HCT116 (cell line): ENCODE measurements at regions not wholly inside any gene's neighbourhood (a gene's known extent, or its start where the extent isn't known, plus 50 kb on each side); places are given as distances from the start of the nearest gene placed in this dataset.

Experiments
- ATAC-seq: fragments of 200-7000 bp; cut with Tn5 transposase; 2 replicates; pipeline ENCODE4 v1.9.1; 2020; ENCODE audit warnings: mild to moderate bottlenecking, moderate library complexity
- BruUV-seq: library from RNA; stranded (reverse); fragments of 400-500 nt; replicated peaks from 2 replicates; lab custom pipeline; 2021; lab: Mats Ljungman, UMichigan
- CTCF ChIA-PET: fragments of 300-600 bp; sonication (Branson Sonifier 250); formaldehyde crosslinking; loops from one replicate; lab custom pipeline; 2021; ENCODE audit warnings: antibody characterized with exemption; lab: Charles Lee
- POLR2A ChIA-PET: fragments of 300-600, 350-600 bp; sonication (Branson Sonifier 250); formaldehyde crosslinking; loops from one replicate; lab custom pipeline; 2021; ENCODE audit warnings: antibody characterized with exemption; lab: Charles Lee
- RAD21 ChIA-PET, 2 experiments: fragments of 300-600 bp; sonication (Branson Sonifier 250); formaldehyde crosslinking; loops; one replicate each; lab custom pipeline; 2023; ENCODE audit warnings: low total read pairs in 2 of 2; ENCODE audit not compliant: uncharacterized antibody in 2 of 2, unreplicated experiment in 2 of 2, low non-redundant PET in 1 of 2; lab: Charles Lee
- DNase-seq: peaks from one replicate; pipeline ENCODE4 v3.0.0-alpha.2; 2010; ENCODE audit warnings: low read depth, low spot score
- H2AFZ ChIP-seq: fragments of 200-600 bp; shearing (Covaris generic), sonication (generic); 2 replicates; pipeline ENCODE4 v1.6.1; 2017; ENCODE audit warnings: low read depth, mixed run types, mixed read lengths, antibody characterized with exemption, low read length; ENCODE audit not compliant: poor library complexity, severe bottlenecking
- H3K27ac ChIP-seq: 2 replicates; pipeline ENCODE4 v1.5.1; 2012; ENCODE audit warnings: low read depth, low read length
- H3K27me3 ChIP-seq: fragments of 200-600 bp; sonication (generic); 2 replicates; pipeline ENCODE4 v1.6.1; 2016; ENCODE audit warnings: mixed run types, low read length, mixed read lengths; ENCODE audit not compliant: insufficient read depth
- H3K36me3 ChIP-seq, 2 experiments: fragments of 200-500 bp in 1 of 2; fragments of 200-600 bp in 1 of 2; sonication (Bioruptor generic) in 1 of 2; sonication (generic) in 1 of 2; 2 replicates each; pipeline versions ENCODE4 v1.5.1 to v1.6.1; 2014 to 2016; ENCODE audit warnings: low read length in 2 of 2, inconsistent platforms in 1 of 2, mixed read lengths in 1 of 2, mixed run types in 1 of 2; ENCODE audit not compliant: insufficient read depth in 2 of 2, control insufficient read depth in 1 of 2
- H3K4me1 ChIP-seq, 2 experiments: fragments of 200-600 bp in 1 of 2; sonication (generic) in 1 of 2; 2 replicates each; pipeline versions ENCODE4 v1.5.1 to v1.6.1; 2012 to 2017; ENCODE audit warnings: low read length in 2 of 2, inconsistent platforms in 1 of 2, mild to moderate bottlenecking in 1 of 2, mixed read lengths in 1 of 2, mixed run types in 1 of 2, moderate library complexity in 1 of 2; ENCODE audit not compliant: insufficient read depth in 2 of 2, control insufficient read depth in 1 of 2
- H3K4me2 ChIP-seq: fragments of 200-600 bp; sonication (generic); 2 replicates; pipeline ENCODE4 v1.6.1; 2017; ENCODE audit warnings: mixed run types, low read length, mixed read lengths
- H3K4me3 ChIP-seq, 2 experiments: fragments of 200-600 bp in 1 of 2; sonication (generic) in 1 of 2; replicated peaks in 1 of 2; 2 replicates each; pipeline ENCODE4 v1.5.1; 2011 to 2016; ENCODE audit warnings: low read length in 2 of 2, control low read depth in 1 of 2, low read depth in 1 of 2, mild to moderate bottlenecking in 1 of 2, mixed read lengths in 1 of 2, mixed run types in 1 of 2
- H3K79me2 ChIP-seq: fragments of 200-600 bp; sonication (generic); 2 replicates; pipeline ENCODE4 v1.6.1; 2017; ENCODE audit warnings: mild to moderate bottlenecking, mixed run types, low read length, moderate library complexity, mixed read lengths; ENCODE audit not compliant: insufficient read depth
- H3K9ac ChIP-seq: fragments of 200-600 bp; sonication (generic); 2 replicates; pipeline ENCODE4 v1.6.1; 2016; ENCODE audit warnings: low read length, mixed read lengths
- H3K9me2 ChIP-seq: fragments of 200-600 bp; sonication (generic), shearing (Covaris generic); 2 replicates; pipeline ENCODE4 v1.6.1; 2017; ENCODE audit warnings: mixed run types, mild to moderate bottlenecking, moderate library complexity; ENCODE audit not compliant: insufficient read depth
- H3K9me3 ChIP-seq, 2 experiments: fragments of 200-500 bp in 1 of 2; fragments of 200-600 bp in 1 of 2; sonication (Bioruptor generic) in 1 of 2; sonication (generic) in 1 of 2; 2 replicates each; pipeline ENCODE4 v1.6.1; 2014 to 2017; ENCODE audit warnings: low read length in 2 of 2, mixed read lengths in 2 of 2, inconsistent platforms in 1 of 2, low read depth in 1 of 2, mild to moderate bottlenecking in 1 of 2, mixed run types in 1 of 2, moderate library complexity in 1 of 2; ENCODE audit not compliant: control insufficient read depth in 1 of 2, insufficient read depth in 1 of 2
- H4K20me1 ChIP-seq: fragments of 200-600 bp; sonication (generic), shearing (Covaris generic); 2 replicates; pipeline ENCODE4 v1.6.1; 2017; ENCODE audit warnings: mixed run types, mild to moderate bottlenecking, moderate library complexity; ENCODE audit not compliant: insufficient read depth
- CEBPB ChIP-seq: IDR thresholded peaks from 2 replicates; pipeline ENCODE4 v1.6.1; 2012; ENCODE audit warnings: low read depth
- EGR1 ChIP-seq: IDR thresholded peaks from 2 replicates; pipeline ENCODE4 v1.6.1; 2012; ENCODE audit warnings: low read depth
- POLR2A ChIP-seq: IDR thresholded peaks from 2 replicates; pipeline ENCODE4 v1.7.0; 2011; ENCODE audit warnings: borderline replicate concordance; ENCODE audit not compliant: insufficient read depth, insufficient read length; ENCODE audit errors: extremely low read depth
- SIN3A ChIP-seq: IDR thresholded peaks from 2 replicates; pipeline ENCODE4 v1.6.1; 2012; ENCODE audit warnings: low read depth
- TCF7L2 ChIP-seq: IDR thresholded peaks from 2 replicates; pipeline ENCODE4 v1.7.0; 2011; ENCODE audit warnings: borderline replicate concordance, inconsistent platforms; ENCODE audit not compliant: insufficient read depth, insufficient read length; ENCODE audit errors: extremely low read depth
- ZFX ChIP-seq: fragments of 450-650 bp; IDR thresholded peaks from 2 replicates; pipeline ENCODE4 v1.6.1; 2017
- intact Hi-C: fragments of 100-400 bp; cut with micrococcal nuclease; formaldehyde crosslinking; loops from 2 replicates; pipeline ENCODE4 v1.10.0; 2022
- TF ChIP-seq, protein P1 (sequence below): IDR thresholded peaks from 2 replicates; pipeline ENCODE4 v1.6.1; 2012; ENCODE audit warnings: low read depth

DNA sequence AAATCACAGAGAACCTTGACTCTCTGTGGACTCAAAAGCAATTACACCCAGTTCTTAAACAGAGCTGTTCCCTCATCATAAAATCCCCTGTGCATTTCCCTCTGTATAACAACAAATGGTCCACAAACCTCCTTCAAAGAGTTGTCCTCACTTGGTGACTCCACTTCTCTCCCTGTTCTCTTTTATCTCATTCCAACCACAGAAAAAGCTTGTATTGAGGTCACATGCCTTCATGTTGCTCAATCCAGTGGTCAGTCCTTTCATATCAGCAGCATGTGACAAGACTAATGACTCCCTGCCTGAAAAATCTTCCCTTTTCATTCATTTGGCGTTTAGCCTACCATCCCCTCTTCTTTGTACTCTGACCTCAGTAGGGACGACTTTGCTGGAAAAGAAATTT is 158.0 kb downstream of the DEPDC1B start:
- H3K27ac ChIP-seq = no peak overlapping the region
- H4K20me1 ChIP-seq = no peaks in the 10 kb centered on the region
- no peak for DNase-seq
- no peak overlapping the region for H3K4me2 ChIP-seq
- TF ChIP-seq, protein P1, sequence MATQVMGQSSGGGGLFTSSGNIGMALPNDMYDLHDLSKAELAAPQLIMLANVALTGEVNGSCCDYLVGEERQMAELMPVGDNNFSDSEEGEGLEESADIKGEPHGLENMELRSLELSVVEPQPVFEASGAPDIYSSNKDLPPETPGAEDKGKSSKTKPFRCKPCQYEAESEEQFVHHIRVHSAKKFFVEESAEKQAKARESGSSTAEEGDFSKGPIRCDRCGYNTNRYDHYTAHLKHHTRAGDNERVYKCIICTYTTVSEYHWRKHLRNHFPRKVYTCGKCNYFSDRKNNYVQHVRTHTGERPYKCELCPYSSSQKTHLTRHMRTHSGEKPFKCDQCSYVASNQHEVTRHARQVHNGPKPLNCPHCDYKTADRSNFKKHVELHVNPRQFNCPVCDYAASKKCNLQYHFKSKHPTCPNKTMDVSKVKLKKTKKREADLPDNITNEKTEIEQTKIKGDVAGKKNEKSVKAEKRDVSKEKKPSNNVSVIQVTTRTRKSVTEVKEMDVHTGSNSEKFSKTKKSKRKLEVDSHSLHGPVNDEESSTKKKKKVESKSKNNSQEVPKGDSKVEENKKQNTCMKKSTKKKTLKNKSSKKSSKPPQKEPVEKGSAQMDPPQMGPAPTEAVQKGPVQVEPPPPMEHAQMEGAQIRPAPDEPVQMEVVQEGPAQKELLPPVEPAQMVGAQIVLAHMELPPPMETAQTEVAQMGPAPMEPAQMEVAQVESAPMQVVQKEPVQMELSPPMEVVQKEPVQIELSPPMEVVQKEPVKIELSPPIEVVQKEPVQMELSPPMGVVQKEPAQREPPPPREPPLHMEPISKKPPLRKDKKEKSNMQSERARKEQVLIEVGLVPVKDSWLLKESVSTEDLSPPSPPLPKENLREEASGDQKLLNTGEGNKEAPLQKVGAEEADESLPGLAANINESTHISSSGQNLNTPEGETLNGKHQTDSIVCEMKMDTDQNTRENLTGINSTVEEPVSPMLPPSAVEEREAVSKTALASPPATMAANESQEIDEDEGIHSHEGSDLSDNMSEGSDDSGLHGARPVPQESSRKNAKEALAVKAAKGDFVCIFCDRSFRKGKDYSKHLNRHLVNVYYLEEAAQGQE = no peak
- no peak for TF ChIP-seq SIN3A
- TF ChIP-seq TCF7L2 = no peak
- 0 out of 2 replicates have a peak, but pooled peaks have one; percentile 6 for TF ChIP-seq CEBPB
- TF ChIP-seq POLR2A = no peak
- TF ChIP-seq EGR1 = no peak
- no peak for TF ChIP-seq ZFX
- POLR2A ChIA-PET = no interaction called here
- intact Hi-C loops = no loop called here
- H3K79me2 ChIP-seq = no peaks in the 10 kb centered on the region
- CTCF ChIA-PET = no interaction called here
- no peaks in the 10 kb centered on the region for H3K9me3 ChIP-seq
- no peak overlapping the region for H2AFZ ChIP-seq
- no peaks in the 10 kb centered on the region for H3K4me1 ChIP-seq
- no peak overlapping the region for H3K9ac ChIP-seq
- H3K9me2 ChIP-seq = no peaks in the 10 kb centered on the region
- H3K4me3 ChIP-seq = no peak overlapping the region
- RAD21 ChIA-PET = no interaction called here
- no peak for ATAC-seq
- H3K27me3 ChIP-seq = peaks cover 30% of the 10 kb centered on the region
- no peaks in the 10 kb centered on the region for H3K36me3 ChIP-seq
- no TSS peak for BruUV-seq
